Trophoblast cell (in vitro differentiated cells and primary cell): ENCODE measurements at regions not wholly inside any gene's neighbourhood (a gene's known extent, or its start where the extent isn't known, plus 50 kb on each side); places are given as distances from the start of the nearest gene placed in this dataset.
A peak's percentile ranks its signal among the peaks of the same experiment; 100 is the strongest.
"Not testable (repeated sequence)": the region's sequence is repeated elsewhere in the genome, so short reads cannot be mapped to it uniquely, and the experiment has no call there.

ENCODE experiments used
- DNase-seq, 2 donors: peaks; one replicate each; pipeline ENCODE4 v3.0.0-alpha.2; 2016
- H2AFZ ChIP-seq: 2 replicates; pipeline ENCODE4 v1.6.1; 2013; ENCODE audit warnings: low read length, moderate library complexity, mild to moderate bottlenecking; ENCODE audit not compliant: insufficient read depth, poor library complexity
- H2AK5ac ChIP-seq: 2 replicates; pipeline ENCODE4 v1.6.1; 2013; ENCODE audit warnings: mild to moderate bottlenecking, low read length
- H2BK120ac ChIP-seq: 2 replicates; pipeline ENCODE4 v1.6.1; 2013; ENCODE audit warnings: low read length, mild to moderate bottlenecking, moderate library complexity; ENCODE audit not compliant: insufficient read depth, poor library complexity
- H2BK12ac ChIP-seq: 2 replicates; pipeline ENCODE4 v1.6.1; 2013; ENCODE audit warnings: mild to moderate bottlenecking, low read length, moderate library complexity
- H2BK5ac ChIP-seq: 2 replicates; pipeline ENCODE4 v1.6.1; 2013; ENCODE audit warnings: low read length, low read depth, moderate library complexity, mild to moderate bottlenecking; ENCODE audit not compliant: poor library complexity
- H3K14ac ChIP-seq: 2 replicates; pipeline ENCODE4 v1.6.1; 2013; ENCODE audit warnings: mild to moderate bottlenecking, low read length
- H3K18ac ChIP-seq: 2 replicates; pipeline ENCODE4 v1.6.1; 2013; ENCODE audit warnings: mild to moderate bottlenecking, low read length
- H3K23ac ChIP-seq: 2 replicates; pipeline ENCODE4 v1.6.1; 2013; ENCODE audit warnings: low read length
- H3K27ac ChIP-seq: 2 replicates; pipeline ENCODE4 v1.5.1; 2013; ENCODE audit warnings: low read depth, mild to moderate bottlenecking, inconsistent platforms, low read length, moderate library complexity
- H3K27me3 ChIP-seq: 2 replicates; pipeline ENCODE4 v1.6.1; 2013; ENCODE audit warnings: inconsistent platforms, mild to moderate bottlenecking, low read length, moderate library complexity; ENCODE audit not compliant: insufficient read depth
- H3K36me3 ChIP-seq, 2 experiments: 1 replicate in 1 of 2; 2 replicates in 1 of 2; pipeline ENCODE4 v1.6.1; 2013; ENCODE audit warnings: low read length in 2 of 2, mild to moderate bottlenecking in 2 of 2, moderate library complexity in 1 of 2; ENCODE audit not compliant: insufficient read depth in 2 of 2, control insufficient read depth in 1 of 2
- H3K4ac ChIP-seq: 2 replicates; pipeline ENCODE4 v1.6.1; 2013; ENCODE audit warnings: low read depth, mild to moderate bottlenecking, low read length, moderate library complexity
- H3K4me1 ChIP-seq, 2 experiments: 1 replicate in 1 of 2; 2 replicates in 1 of 2; pipeline ENCODE4 v1.6.1; 2013; ENCODE audit warnings: low read length in 2 of 2, mild to moderate bottlenecking in 2 of 2, moderate library complexity in 1 of 2; ENCODE audit not compliant: insufficient read depth in 2 of 2, control insufficient read depth in 1 of 2
- H3K4me2 ChIP-seq: 2 replicates; pipeline ENCODE4 v1.6.1; 2013; ENCODE audit warnings: inconsistent platforms, mild to moderate bottlenecking, low read length, moderate library complexity
- H3K4me3 ChIP-seq: 2 replicates; pipeline ENCODE4 v1.5.1; 2013; ENCODE audit warnings: mild to moderate bottlenecking, low read depth, low read length, inconsistent platforms
- H3K79me1 ChIP-seq: one replicate; pipeline ENCODE4 v1.6.1; 2013; ENCODE audit warnings: low read length
- H3K79me2 ChIP-seq: 2 replicates; pipeline ENCODE4 v1.6.1; 2013; ENCODE audit warnings: low read length, mild to moderate bottlenecking; ENCODE audit not compliant: control insufficient read depth, insufficient read depth, poor library complexity
- H3K9ac ChIP-seq: 2 replicates; pipeline ENCODE4 v1.6.1; 2013; ENCODE audit warnings: mild to moderate bottlenecking, low read length
- H3K9me3 ChIP-seq: 2 replicates; pipeline ENCODE4 v1.6.1; 2013; ENCODE audit warnings: low read depth, mild to moderate bottlenecking, control low read depth, inconsistent platforms, low read length; ENCODE audit not compliant: insufficient read depth
- H4K12ac ChIP-seq: 2 replicates; pipeline ENCODE4 v1.6.1; 2013; ENCODE audit warnings: low read depth, mild to moderate bottlenecking, low read length, moderate library complexity
- H4K8ac ChIP-seq: 2 replicates; pipeline ENCODE4 v1.6.1; 2013; ENCODE audit warnings: low read depth, mild to moderate bottlenecking, low read length, moderate library complexity
- H4K91ac ChIP-seq: one replicate; pipeline ENCODE4 v1.6.1; 2013; ENCODE audit warnings: low read depth, mild to moderate bottlenecking, low read length, moderate library complexity
- WGBS: extraction: QIAGEN DNeasy Blood & Tissue Kit; methylation state at CpG from one replicate; pipeline ENCODE4 v1.1.7; 2013; ENCODE audit warnings: missing lambda C conversion rate; ENCODE audit not compliant: insufficient read length, insufficient coverage; ENCODE audit errors: extremely low coverage; 5-methylcytosine and 5-hydroxymethylcytosine counted together

DNA sequence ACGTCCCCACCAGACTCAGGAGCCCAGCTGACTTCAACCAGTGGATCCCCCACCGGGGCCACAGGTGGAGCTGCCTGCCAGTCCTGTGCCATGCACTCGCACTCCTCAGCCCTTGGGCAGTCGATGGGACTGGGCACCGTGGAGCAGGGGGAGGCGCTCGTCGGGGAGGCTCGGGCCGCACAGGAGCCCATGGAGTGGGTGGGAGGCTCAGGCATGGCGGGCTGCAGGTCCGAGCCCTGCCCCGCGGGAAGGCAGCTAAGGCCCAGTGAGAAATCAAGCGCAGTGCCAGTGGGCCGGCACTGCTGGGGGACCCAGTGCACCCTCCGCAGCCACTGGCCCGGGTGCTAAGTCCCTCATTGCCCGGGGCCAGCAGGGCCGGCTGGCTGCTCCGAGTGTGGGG is 52.3 kb upstream of the LRRC30 start:
- DNase-seq, H3K4me3 ChIP-seq, H2BK120ac ChIP-seq, H4K91ac ChIP-seq, H4K8ac ChIP-seq, H4K12ac ChIP-seq, H3K23ac ChIP-seq, H3K4me1 ChIP-seq, H3K4ac ChIP-seq, H2AFZ ChIP-seq, H3K4me2 ChIP-seq, H3K79me2 ChIP-seq, H3K27ac ChIP-seq, H3K9me3 ChIP-seq, H3K18ac ChIP-seq, H2BK5ac ChIP-seq, H2BK12ac ChIP-seq, H3K27me3 ChIP-seq, H3K9ac ChIP-seq, H3K14ac ChIP-seq, H3K79me1 ChIP-seq, H3K36me3 ChIP-seq: not testable (repeated sequence)
- H2AK5ac ChIP-seq = peak overlapping the region; percentile 37
- WGBS = no CpG with 5 or more reads among the region's 21 CpGs

DNA sequence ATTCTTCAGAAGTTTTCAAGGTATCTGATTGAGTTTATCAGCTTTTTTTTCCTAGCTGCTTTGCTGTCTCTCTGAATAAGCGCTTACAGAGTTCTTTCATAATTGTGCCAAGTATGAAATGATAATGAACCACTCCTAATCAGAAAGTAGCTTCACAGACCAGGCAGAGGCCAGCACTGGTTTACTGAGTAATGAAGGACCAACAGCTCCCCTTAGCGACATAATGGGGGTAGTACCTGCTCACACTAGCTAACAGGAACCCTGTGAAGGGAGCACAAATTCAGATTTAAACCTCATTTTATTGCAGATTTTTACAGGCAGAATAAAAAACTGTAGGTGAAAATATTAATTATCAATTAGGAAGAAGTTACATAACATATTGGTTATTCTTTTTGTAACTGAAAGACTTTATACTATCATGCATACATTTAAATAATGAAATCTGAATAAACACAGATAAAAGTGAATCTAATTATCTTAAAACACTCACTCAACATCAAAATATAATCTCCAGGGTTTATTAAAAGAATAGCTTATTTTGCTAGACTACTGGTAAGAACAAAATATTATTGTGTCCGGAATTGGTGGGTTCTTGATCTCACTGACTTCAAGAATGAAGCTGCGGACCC is 53.7 kb upstream of the LRRC30 start:
- H2AK5ac ChIP-seq = no peak overlapping the region
- H3K27me3 ChIP-seq = no peaks in the 10 kb centered on the region
- no peak overlapping the region for H2BK12ac ChIP-seq
- H3K9ac ChIP-seq = no peak overlapping the region
- no peak overlapping the region for H3K27ac ChIP-seq
- H3K36me3 ChIP-seq = no peaks in the 10 kb centered on the region
- H3K18ac ChIP-seq = no peak overlapping the region
- H2AFZ ChIP-seq = no peak overlapping the region
- no peak overlapping the region for H4K8ac ChIP-seq
- H3K9me3 ChIP-seq = no peaks in the 10 kb centered on the region
- H2BK120ac ChIP-seq = no peak overlapping the region
- DNase-seq = peak; percentile 53 to 78
- no peak overlapping the region for H4K91ac ChIP-seq
- H3K4me1 ChIP-seq = peaks cover 7 to 13% of the 10 kb centered on the region in 2 experiments
- no peak overlapping the region for H3K4me2 ChIP-seq
- no peak overlapping the region for H3K4me3 ChIP-seq
- H3K14ac ChIP-seq = no peak overlapping the region
- H3K4ac ChIP-seq = no peak overlapping the region
- no CpG with 5 or more reads among the region's 4 CpGs for WGBS
- H3K79me1 ChIP-seq = peaks cover 8% of the 10 kb centered on the region
- H3K79me2 ChIP-seq = no peaks in the 10 kb centered on the region
- no peak overlapping the region for H2BK5ac ChIP-seq
- no peak overlapping the region for H4K12ac ChIP-seq
- no peak overlapping the region for H3K23ac ChIP-seq

DNA sequence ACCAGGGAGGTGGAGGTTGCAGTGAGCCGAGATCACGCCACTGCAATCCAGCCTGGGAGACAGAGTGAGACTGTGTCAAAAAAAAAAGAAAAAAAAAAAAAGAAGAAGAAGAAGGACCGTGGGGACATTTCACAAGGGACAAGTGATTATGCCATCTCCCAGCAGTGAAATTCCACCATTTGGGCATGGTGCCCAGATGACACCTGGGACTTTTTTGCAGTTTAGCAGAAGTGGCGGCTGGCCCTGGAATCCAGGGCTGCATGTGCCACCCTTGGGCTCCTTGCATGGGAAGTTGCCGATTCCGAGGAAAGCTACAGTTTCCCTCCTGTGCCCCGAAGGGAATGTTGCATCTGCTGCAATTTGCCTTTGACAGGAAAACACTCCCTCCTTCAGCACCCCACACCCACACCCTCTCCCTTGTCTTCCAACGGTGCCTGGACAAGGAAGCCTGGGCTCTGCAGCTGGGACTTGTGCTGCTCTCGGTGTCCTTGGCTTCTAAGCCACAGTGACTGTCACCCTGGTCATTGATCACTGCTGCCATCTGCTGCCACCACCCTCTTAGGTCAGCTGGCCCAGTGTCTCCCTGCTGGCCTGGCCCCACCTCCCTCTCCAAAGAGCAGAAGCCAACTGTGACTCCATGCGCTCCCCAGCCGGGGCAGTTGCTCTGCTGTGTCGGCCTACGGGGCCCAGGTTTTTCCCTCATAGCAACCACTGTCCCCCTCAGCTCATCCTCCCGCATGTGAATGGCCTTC is 56.4 kb upstream of the LRRC30 start:
- Histone ChIP-seq H3K14ac (no peak overlapping the region), H4K8ac (no peak overlapping the region), H3K4me2 (no peak overlapping the region), H3K27me3 (no peaks in the 10 kb centered on the region), H2BK120ac (no peak overlapping the region), H2AK5ac (peak overlapping the region; percentile 25), H2BK12ac (peak overlapping the region; percentile 13), H3K9ac (no peak overlapping the region), H3K18ac (no peak overlapping the region), H3K4ac (no peak overlapping the region), H3K4me3 (no peak overlapping the region), H3K23ac (no peak overlapping the region), H3K79me1 (peaks cover 18% of the 10 kb centered on the region), H4K91ac (no peak overlapping the region), H2AFZ (no peak overlapping the region), H3K4me1 (peaks cover 18 to 28% of the 10 kb centered on the region in 2 experiments), H2BK5ac (no peak overlapping the region), H3K9me3 (no peaks in the 10 kb centered on the region), H3K79me2 (no peaks in the 10 kb centered on the region), H3K27ac (no peak overlapping the region), H4K12ac (no peak overlapping the region), H3K36me3 (no peaks in the 10 kb centered on the region)
- WGBS = no CpG with 5 or more reads among the region's 14 CpGs
- DNase-seq = no peak

DNA sequence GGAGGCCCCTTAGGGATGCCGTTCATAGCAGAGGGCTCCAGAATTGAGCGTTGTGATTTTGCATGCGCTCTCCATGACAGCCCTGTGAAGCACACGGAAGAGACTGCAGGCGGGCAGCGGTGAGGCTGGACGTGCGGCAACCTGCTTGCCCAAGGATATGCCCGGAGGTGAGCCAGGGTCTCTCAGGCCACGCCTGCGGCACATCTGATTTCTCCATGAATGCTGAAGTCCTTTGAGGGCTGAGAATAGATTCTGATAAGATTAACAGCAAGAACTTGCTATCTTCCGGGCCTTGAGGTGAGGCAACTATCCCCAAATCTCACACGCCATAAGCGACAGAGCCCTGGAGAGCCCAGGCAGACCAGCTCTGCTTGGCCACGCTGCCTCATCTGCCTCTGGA is 55.6 kb upstream of the LAMA1 start:
- Histone ChIP-seq H2BK120ac (no peak overlapping the region), H3K4me1 (peaks cover 20 to 28% of the 10 kb centered on the region in 2 experiments), H3K18ac (peak overlapping the region; percentile 51), H3K4me2 (no peak overlapping the region), H2BK5ac (no peak overlapping the region), H3K4ac (no peak overlapping the region), H2AFZ (no peak overlapping the region), H3K27ac (peak overlapping the region; percentile 30), H4K12ac (no peak overlapping the region), H3K9me3 (no peaks in the 10 kb centered on the region), H3K27me3 (no peaks in the 10 kb centered on the region), H4K91ac (peak overlapping the region; percentile 38), H2AK5ac (no peak overlapping the region), H3K14ac (peak overlapping the region; percentile 12), H2BK12ac (peak overlapping the region; percentile 24), H3K9ac (no peak overlapping the region), H3K23ac (no peak overlapping the region), H3K79me2 (no peaks in the 10 kb centered on the region), H3K36me3 (no peaks in the 10 kb centered on the region), H4K8ac (no peak overlapping the region), H3K79me1 (peaks cover 18% of the 10 kb centered on the region), H3K4me3 (no peak overlapping the region)
- no CpG with 5 or more reads among the region's 15 CpGs for WGBS
- DNase-seq = peak; percentile 95 to 99
